ENCODE measurements at regions not wholly inside any gene's neighbourhood (a gene's known extent, or its start where the extent isn't known, plus 50 kb on each side); places are given as distances from the start of the nearest gene placed in this dataset.

- Histone ChIP-seq H3K79me2 (ENCODE audit: insufficient read depth, low read length) (no peaks in the 10 kb centered on the region), H3K27ac (ENCODE audit: extremely low read length, insufficient read depth, low read length) (no peak overlapping the region), H3K4me1 (ENCODE audit: insufficient read depth, low read length) (no peaks in the 10 kb centered on the region), H4K20me1 (ENCODE audit: insufficient read depth, low read length) (no peaks in the 10 kb centered on the region), H3K9me3 (ENCODE audit: low read length) (no peaks in the 10 kb centered on the region), H3K9ac (ENCODE audit: insufficient read depth, low read depth, low read length) (no peak overlapping the region), H2AFZ (ENCODE audit: low read length) (no peak overlapping the region), H3K27me3 (ENCODE audit: control insufficient read depth in 1 of 2, insufficient read depth in 2 of 2, low read length in 2 of 2) (peaks cover 0 to 17% of the 10 kb centered on the region in 2 experiments; a peak in 2 of 5 replicates), H3K4me3 (replicated peaks in 1 of 3; ENCODE audit: insufficient read depth in 1 of 3, low read depth in 2 of 3, low read length in 3 of 3) (no peak overlapping the region), H3K4me2 (ENCODE audit: low read depth, low read length) (no peak overlapping the region), H3K36me3 (replicated peaks in 1 of 2; ENCODE audit: control insufficient read depth in 1 of 2, insufficient read depth in 2 of 2, low read length in 2 of 2) (no peaks in the 10 kb centered on the region)
- ATAC-seq (no peak), DNase-seq (ENCODE audit: low spot score) (no peak), FAIRE-seq (no peak)
- ChIA-PET POLR2A (no interaction called here), CTCF (ENCODE audit: low intra/inter-chr PET ratio, low total read pairs) (no interaction called here)
- no TSS peak for BruUV-seq (replicated peaks)
- in situ Hi-C loops (cut with HindIII; ENCODE audit: extremely low pct_ligation_motif_present, low pct_unique_long_range_greater_than_20kb) (no loop called here), intact Hi-C loops (cut with micrococcal nuclease; ENCODE audit: unreplicated experiment) (no loop called here)
- 44% methylated on average over 2 of the region's 2 CpGs for WGBS (ENCODE audit: low lambda C conversion rate)
- TF ChIP-seq PRMT3 (CRISPR knock-in tag; IDR thresholded peaks at IDR 0.05; ENCODE audit: borderline replicate concordance, low read depth), result no peak
- TF ChIP-seq PBX3 (CRISPR knock-in tag; IDR thresholded peaks at IDR 0.05; ENCODE audit: borderline replicate concordance), result no peak
- no peak for TF ChIP-seq ZNF547 (CRISPR knock-in tag; IDR thresholded peaks at IDR 0.05)
- no peak for TF ChIP-seq ZBTB20 (CRISPR knock-in tag; IDR thresholded peaks at IDR 0.05; ENCODE audit: borderline replicate concordance, low read depth)
- TF ChIP-seq GMEB2 (CRISPR knock-in tag; IDR thresholded peaks at IDR 0.05; ENCODE audit: low read depth), result no peak
- no peak for TF ChIP-seq ZNF367 (CRISPR knock-in tag; IDR thresholded peaks at IDR 0.05; ENCODE audit: borderline replicate concordance)
- no peak for TF ChIP-seq ZNF607 (CRISPR knock-in tag; IDR thresholded peaks at IDR 0.05; ENCODE audit: borderline replicate concordance)
- TF ChIP-seq UBTF (CRISPR knock-in tag; IDR thresholded peaks at IDR 0.05), result no peak
- TF ChIP-seq RBFOX2 (IDR thresholded peaks at IDR 0.05; ENCODE audit: low read depth, low read length), result no peak
- TF ChIP-seq JUNB (CRISPR knock-in tag; IDR thresholded peaks at IDR 0.05; ENCODE audit: borderline replicate concordance), result no peak
- TF ChIP-seq MYPOP (CRISPR knock-in tag; IDR thresholded peaks at IDR 0.05), result no peak
- no peak for TF ChIP-seq NFAT5 (CRISPR knock-in tag; IDR thresholded peaks at IDR 0.05)
- TF ChIP-seq REPIN1 (CRISPR knock-in tag; IDR thresholded peaks at IDR 0.05; ENCODE audit: borderline replicate concordance, low read depth), result no peak
Measured at GRCh38 chr2:129139380-129139779, 820.7 kb upstream of the HS6ST1 start.
